HT-29 (cell line): ENCODE measurements at regions not wholly inside any gene's neighbourhood (a gene's known extent, or its start where the extent isn't known, plus 50 kb on each side); places are given as distances from the start of the nearest gene placed in this dataset.
A peak's percentile ranks its signal among the peaks of the same experiment; 100 is the strongest.

ENCODE experiments used
- DNase-seq: peaks from one replicate; pipeline ENCODE4 v3.0.0-alpha.2; 2015; ENCODE audit warnings: low spot score

DNA sequence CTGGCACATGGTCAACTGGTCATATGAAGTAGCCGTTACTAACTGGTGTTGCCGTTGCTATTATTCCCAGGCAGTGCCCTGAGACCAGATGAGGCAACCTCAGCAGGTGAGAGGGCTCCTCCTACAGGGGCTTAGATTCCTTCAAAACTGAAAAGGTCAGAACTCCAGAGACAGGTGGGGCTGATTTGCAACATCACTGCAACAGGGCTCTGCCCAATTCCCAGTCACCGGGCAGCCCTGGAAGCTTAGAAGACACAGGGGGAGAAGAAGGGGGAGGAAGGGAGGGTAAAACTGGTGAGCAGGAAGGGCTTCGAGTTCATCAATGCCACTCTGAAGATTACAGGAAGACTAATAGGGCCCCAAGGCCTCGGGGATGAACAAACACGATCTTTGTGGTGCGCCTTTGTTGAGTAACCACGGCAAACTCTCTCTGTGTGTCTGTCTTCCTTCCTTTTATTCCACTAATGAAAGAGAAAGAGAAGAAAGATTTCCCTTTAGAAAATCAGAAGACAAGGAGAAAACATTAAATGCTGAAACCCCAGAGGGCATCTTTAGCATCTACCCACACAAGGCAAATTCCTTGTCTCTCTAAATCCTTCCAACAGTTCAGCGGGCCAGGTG lies 749.1 kb upstream of the TBX3 start:
- peak; percentile 2 for DNase-seq

DNA sequence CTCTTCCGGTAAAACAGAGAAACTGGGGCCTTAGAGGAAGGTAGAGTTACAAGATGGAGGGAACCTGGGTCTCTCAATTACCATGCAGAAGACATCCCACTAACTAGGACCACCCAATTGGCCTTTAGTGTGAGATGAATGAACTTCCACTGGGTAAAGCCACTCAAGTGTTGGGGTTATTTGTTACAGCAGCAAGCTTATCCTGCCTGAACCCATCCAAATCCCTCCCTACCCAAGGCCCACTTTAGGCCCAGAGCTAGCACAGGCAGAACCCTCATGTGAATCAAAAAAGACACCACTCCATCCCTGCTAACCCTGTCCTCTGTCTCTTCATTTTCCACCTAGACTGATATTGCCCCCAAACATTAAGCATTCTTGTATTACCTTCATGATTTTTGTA lies 746.7 kb upstream of the TBX3 start:
- DNase-seq = no peak

DNA sequence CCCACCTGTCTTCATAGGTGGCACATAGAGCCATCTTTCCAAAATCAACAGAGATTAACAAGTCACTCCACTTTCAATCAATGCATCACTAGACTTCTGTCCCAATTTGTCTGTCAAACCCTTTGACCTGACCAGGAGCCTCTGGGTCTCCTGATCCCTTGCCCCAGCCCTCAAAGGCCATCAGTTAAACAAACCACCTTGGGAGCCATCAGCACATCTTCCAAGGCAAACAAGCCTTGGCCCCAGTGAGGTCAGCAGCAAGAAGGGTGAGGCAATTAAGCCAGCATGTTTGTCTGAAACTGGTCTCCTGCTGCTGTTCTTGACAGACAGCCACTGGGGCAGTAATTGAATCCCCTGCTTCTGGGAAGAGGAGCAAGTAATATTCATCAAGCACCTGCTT lies 742.8 kb upstream of the TBX3 start:
- no peak for DNase-seq

DNA sequence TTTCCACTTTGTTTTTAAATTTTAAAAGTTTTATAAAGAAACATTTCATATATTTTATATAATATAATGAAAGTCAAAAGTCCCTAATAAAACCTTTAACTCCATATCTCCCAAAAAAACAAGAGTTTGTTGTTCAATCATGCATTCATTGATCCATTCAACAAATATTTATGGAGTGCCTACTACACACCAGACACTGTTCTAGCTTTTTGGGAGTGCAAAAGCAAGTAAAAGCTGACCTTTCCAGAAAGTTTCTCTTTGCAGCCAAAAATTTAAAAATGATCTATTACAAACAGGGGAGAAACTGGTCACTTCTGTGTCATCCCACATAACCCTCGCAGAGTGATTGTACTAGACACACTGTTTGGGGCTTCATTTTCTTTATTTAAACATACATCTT lies 740.0 kb upstream of the TBX3 start:
- no peak for DNase-seq

DNA sequence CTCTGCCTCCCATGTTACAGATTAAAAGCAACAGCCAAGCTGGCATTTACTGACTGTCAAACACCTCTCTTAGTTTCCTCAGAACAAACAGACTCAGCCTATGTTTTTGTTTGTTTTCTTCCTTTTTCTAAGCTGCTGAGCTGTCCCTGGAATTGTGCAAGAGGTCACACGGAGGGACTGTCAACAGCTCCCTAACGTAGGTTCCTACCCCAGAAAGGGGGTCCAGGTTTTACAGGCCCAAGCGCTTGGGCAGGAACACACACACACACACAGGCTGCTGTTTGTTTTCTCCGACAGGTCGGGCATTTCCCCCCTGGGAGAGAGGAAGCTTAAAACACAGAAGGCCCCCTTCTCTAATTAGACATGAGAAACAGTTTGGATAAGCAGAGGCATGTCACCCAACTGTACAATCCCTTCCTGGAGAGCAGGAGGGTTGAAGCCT lies 739.6 kb upstream of the TBX3 start:
- peak; percentile 23 for DNase-seq

DNA sequence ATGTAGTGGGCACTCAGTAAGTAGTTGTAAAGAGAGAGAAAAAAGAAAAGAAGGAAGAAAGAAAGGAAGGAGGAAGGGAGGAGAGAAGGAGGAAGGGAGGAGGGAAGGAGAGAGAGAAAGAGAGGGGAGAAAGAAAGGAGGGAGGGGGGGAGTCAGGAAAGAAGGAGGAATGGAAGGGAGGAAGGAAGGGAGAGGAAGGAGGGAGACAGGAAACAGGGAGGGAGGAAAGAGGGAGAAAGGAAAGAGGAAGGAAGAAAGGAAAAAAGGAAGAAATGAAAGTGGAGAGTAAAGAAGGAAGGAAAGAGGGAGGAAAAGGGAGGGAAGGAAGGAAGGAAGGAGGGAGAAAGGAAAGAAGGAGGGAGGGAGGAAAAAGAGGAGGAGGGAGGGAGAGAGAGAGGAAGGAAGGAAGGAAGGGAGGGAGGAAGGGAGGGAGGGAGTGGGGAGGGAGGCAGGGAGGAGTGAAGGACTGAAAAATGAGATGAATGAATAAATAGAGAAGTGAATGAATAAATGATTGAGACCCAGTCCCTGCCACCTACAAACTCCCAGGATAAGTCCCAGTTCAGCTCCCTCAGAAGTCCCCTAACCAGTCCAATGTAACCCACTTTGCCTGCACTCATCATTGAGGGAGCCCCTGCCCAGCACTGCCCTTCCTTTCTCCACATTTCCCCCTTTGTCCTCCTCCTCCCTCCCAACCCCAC lies 739.0 kb upstream of the TBX3 start:
- no peak for DNase-seq

DNA sequence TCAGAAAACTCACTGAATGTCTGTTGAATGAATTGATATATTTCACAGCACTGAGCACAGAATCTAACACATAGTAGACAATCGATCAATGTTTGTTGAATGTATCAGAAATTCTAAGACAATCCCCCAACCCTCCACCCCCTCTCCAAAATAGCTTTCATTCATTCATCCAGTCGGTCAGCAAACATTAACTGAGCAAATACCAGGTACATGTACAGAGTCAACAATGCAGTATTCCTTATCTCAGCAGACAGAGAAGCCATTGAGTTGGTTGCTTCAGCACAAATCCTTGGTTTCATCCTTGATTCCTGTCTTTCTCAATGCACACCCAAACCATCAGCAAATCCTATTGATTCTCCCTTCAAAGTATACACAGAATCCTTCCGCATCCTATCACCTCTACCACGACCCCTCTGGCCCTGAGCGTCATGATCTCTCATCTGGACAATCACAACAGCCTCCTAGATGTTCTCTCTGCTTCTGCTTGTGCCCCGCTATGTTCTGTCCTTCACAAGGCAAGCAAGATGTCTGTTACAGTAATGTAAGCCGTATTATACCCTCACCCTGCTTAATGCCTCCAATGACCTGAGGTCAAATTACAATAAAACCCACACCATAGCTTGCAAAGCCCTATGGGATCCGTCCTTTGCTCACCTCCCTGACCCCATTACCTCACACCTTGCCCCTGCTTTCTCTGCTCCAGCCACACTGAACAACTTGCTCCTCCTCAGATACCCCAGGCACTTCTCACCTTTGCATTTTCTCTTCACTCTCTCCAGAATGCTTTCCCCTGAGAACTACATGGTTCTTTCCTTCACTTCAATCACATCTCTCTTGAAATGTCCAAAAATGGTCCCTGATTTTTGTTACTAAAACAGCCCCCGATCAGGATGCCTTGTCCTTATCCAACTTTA lies 738.1 kb upstream of the TBX3 start:
- DNase-seq = no peak

DNA sequence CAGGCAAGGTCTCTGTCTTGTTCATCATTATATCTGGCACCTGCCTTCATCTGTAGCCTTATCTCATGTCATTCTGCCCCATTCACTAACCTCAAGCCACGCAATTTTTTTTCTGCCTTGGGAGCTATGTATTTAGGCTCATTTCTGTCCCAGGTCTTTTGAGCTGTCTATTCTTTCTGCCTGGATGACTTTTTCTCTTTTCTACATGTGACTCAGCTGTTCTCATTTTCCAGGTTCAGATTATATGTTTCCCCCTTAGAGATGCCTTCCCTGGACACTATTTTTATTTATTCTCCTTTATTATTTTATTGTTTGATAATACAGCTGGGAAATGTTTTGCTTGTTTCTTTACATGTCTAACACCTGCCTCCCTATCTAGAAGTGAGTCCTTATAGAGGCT lies 737.4 kb upstream of the TBX3 start:
- no peak for DNase-seq

DNA sequence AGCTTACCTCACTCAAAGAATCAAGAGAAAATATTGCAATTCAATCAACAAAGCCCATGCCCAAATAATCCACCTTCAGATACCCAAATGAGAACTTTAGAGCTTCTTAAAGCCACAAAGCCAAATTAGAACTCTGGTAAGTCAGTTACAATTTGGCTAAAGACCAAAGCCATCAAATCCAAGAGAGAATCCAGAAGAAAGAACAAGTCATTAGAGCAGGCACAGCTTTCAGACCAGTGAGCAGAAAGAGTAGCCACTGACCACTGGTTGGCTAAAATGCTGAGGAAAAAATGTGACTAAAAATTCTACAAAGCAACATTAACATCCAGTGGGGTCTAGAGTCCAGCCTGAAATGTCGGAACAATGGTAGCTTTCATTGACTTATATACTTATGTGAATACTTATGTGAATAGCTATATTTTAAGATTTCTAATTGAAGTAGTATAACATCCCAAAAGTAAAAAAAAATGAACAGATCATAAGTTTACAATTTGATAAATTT lies 735.2 kb upstream of the TBX3 start:
- DNase-seq = no peak

DNA sequence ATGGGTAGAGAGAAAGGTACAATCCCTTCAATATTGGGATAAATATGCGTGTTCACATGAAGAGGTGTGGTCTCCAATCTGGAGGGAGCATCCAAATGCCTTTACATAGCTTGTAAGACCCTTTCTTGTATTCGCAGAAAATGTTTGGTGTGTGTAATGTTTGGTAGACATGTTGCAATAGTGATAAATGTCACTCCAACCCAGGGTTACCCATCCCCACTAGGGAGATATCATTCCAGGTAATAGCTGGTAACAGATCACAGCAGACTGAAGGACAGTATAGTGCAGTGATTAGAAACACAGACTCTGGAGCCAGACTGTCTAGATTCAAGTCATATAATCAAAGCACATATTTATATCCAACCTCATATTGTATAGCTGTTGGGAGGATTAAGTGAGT lies 733.6 kb upstream of the TBX3 start:
- DNase-seq = no peak

DNA sequence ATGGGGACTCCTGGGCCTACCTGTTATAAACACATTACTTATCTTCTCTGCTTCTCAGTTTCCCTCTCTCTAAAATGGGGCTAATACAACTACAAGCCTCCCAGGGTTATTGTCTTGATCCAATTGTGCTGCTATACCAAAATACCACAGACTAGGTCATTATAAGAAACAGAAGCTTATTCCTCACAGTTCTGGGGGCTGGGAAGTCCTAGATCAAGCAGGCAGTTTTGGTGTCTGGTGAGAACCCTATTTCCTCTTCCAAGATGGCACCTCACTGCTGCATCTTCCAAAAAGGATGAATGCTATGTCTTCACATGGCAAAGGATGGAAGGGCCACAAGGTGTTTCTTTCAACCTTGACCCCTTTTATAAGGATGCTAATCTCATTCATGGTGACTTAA lies 732.9 kb upstream of the TBX3 start:
- DNase-seq = no peak

DNA sequence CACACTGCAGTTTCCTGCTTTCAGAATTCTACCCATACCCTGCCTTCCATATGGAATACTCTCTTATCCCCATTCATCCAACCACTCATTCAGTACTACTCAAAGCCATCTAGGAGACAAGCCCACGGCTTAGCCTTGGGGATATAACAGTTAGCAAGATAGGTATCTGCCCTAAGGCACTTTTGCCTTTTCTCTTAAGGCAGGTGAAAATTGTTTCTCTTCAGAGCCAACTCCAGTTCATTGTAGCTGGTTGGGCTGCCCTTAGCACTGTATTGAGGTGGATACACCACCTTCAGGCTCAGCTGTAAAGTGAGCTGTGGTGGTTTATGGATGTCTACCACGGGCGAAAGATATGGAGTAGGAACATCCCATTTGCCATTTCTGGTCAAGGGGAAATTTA lies 729.7 kb upstream of the TBX3 start:
- no peak for DNase-seq

DNA sequence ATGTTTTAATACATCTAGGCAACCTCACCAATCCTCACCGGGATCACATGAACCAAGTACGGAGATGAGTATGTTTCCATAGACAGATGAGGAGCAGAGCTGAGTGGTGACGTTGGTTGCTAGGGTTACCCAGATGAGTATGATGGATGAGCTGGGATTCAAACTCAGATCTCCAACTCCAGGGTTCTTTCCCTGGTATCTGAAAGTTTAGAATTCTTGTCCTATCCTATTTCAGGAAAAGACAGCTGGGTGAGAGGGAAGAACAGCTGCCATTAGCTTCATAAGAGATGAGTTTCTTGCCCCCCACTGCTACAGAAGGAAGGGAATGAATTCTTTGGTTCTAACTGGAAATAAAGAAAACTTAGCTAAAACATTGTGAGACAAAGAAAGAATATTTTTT lies 728.9 kb upstream of the TBX3 start:
- no peak for DNase-seq

DNA sequence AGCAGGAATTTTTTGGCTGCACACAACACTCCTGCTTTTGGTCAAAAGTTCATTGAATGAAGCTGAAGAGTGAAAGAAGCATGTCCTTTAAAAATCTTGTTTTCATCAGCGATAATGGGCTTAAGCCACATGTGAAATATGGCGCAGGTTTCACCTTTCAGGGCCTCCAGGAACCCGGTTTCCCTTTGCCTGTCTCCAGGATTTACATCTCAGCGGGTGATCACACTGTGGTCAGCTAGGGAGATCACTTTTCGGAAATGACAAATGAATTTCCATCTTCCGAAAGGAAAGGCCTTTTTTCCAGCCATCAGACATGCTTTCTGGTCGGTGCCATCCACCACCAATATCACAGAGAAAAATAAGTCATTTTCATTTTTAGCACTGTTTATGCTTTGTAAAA lies 727.1 kb upstream of the TBX3 start:
- no peak for DNase-seq

DNA sequence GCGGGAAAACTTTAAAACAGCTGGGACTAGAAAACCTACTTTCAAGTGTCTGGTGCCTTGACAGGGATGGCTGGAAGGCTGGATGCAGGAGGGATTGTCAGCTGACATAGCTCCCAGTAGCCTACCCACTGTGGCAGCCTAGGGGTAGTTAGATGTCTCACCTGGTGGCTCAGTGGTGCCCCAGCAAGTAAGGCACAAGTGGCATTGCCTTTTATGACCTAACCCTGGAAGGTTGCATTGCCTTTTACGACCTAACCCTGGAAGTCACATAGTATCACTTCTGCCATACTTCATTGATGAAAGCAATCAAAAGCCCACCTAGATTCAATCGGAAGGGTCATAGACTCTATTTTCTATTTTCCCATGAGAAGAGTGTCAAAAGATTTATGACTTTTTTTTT lies 724.7 kb upstream of the TBX3 start:
- no peak for DNase-seq

DNA sequence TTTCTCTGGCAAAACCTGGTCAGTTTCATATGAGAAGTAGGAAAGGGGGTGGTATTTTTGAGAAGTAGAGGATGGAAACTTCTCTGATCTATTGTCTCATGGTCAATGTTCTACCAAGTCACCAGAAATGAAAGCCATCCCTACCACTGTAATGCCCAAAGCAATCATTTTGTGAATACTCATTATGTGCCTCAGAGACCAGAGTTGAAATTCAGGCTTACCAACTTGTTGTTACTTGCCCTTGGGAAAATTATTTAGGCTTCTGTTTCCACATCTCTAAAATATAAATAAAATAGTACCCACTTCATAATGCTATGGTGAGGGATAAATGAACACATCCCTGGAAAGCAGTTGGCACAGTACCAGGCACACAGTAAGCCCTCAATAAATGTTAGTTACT lies 723.7 kb upstream of the TBX3 start:
- DNase-seq = no peak

DNA sequence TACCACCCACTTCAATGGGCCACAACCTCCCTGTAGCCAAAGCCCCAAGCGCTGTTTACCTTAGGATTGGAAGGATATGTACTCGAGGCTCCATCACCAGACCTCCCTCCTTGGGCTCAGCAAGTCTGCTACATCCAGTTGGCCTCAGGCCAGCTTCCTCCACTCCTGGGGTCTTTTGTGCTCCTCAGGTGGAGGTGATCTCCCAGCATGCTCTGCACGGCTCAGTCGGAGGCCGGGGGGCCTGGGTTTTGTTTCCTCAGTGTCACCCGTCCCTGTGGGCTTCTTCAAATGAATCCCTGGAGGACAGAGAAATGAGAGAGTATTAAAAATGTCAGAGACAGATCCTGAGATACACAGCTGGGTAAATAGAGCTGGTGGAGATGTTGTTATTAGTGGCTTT lies 723.1 kb upstream of the TBX3 start:
- no peak for DNase-seq

DNA sequence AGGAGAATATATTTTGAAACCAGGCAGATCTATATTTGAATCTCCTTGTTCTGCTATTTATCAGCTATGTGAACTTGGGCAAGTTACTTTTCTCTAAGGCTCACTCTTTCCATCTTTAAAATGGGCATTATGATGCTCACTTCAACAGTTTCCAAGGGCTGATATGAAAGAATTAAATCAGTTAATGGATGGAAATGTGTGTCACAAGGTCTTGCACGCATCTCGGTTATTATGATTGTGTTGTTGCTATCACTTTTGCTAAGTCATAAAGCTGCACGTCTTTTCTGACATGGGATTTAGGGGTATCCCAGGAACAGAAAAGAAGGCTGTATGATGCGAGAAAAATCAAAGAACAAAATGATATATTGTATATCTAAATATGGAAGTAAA lies 721.5 kb upstream of the TBX3 start:
- no peak for DNase-seq

DNA sequence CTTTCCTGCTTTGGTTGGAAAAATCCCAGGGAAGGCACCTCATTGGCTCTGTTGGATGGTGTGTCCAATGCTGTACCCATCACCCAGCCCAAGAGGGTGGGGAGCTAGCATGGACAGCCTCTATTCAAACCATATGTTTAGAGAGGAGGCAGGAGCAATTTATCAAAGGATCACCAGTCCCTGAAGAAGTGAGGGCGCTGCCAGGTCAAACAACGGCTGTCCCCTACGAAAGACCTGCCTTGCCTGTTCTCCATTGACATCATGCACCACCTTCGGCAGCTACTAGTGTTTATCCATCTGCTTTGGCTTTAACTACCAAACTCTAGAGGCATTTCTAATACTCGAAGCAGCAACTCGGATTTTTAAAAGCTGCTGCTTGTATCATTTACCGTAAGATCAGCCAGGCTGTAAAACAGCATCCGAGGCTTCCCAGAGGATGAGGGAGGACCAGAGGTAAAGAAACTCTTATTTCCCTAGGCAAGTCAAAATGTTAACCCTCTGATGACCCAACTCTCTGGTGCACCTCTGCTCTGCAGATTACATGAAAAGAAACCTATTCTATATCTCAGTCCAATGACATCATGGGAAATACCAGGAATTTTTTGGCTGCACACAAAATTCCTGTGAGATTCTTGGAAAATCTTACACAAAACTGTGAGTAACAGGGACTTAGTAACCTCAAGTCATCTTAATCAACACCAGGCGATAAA lies 720.9 kb upstream of the TBX3 start:
- DNase-seq = no peak

DNA sequence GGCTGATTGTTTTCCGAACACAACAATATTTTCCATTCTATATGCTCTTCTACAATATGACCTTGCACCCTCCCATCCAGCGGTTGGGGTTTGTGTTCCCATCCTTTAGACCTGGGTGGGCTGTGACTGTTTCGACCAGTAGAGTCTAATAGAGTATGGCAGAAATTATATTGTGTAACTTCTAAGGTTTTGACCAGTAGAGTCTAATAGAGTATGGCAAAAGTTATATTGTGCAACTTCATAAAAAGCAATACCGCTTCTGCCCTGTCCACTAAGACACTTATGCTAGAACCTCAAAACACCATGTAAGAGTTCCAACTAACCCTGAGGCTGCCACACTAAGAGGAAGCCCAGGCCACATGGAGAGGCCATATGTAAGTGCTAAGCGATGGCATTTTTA lies 719.7 kb upstream of the TBX3 start:
- no peak for DNase-seq

DNA sequence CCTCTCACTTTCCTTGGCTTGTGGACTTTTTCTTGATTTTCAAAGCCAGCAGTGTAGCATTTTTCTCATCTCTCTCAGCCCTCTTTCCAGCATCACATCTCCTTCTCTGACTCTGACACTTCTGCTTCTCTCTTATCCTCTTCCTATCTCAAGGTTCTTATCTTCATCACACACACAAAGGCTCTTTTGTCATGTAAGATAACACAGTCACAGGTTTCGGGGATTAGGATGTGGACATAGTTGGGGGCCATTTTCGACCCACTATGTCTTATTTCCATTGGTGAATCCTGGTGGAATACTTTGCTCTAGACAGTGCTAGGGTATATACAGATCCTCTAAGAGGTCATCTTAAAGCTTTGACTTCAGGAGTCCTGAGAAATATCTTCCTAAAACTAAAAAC lies 719.3 kb upstream of the TBX3 start:
- no peak for DNase-seq
